ENCODE measurements at regions not wholly inside any gene's neighbourhood (a gene's known extent, or its start where the extent isn't known, plus 50 kb on each side); places are given as distances from the start of the nearest gene placed in this dataset.

GRCh38 chr21:38875694-38876492 lies 70.2 kb downstream of the ETS2 start:
- peaks cover 8% of the 10 kb centered on the region for H3K36me3 Mint-ChIP-seq (ENCODE audit: unreplicated experiment)
- no peak overlapping the region for H3K4me3 Mint-ChIP-seq (ENCODE audit: unreplicated experiment)
- TF ChIP-seq CTCF (IDR thresholded peaks at IDR 0.05) = no peak
- peaks cover 20% of the 10 kb centered on the region for H3K9me3 Mint-ChIP-seq (ENCODE audit: unreplicated experiment)
- H3K27ac Mint-ChIP-seq (ENCODE audit: unreplicated experiment) = no peak overlapping the region
- no peaks in the 10 kb centered on the region for H3K27me3 Mint-ChIP-seq (ENCODE audit: unreplicated experiment)
- no peaks in the 10 kb centered on the region for H3K4me1 Mint-ChIP-seq (ENCODE audit: unreplicated experiment)
- no peak for DNase-seq (ENCODE audit: extremely low spot score, unreplicated experiment)

Data from osteocyte (in vitro differentiated cells).